ENCODE measurements at regions not wholly inside any gene's neighbourhood (a gene's known extent, or its start where the extent isn't known, plus 50 kb on each side); places are given as distances from the start of the nearest gene placed in this dataset.

DNA sequence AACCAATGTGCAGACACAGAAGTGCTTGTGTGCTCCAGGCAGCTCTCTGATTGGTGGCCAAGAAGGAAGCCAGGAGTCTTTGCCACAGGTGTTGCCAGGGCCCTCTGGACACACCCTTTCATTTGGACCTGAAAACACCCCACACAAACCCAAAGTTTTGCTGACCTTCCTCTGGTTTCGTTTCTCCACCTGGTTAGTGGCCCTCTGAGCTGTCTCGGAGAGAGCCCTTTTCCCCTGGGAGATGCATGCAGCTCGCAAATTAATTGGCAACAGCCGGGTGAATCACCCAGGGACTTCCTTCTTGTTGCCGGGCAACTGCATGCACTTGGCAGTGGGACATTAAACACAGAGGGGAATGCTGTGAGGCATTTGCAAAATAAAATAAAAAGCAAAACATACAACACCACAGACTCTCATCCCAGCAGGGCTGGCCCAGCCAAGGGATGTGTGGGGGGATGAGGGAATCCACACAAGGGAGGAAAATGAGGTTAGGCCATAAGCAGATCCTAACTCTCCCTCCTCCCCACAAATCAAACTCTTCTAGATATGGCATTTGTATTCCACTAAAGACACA, 286.6 kb downstream of the SOX9 start:
- DNase-seq (ENCODE audit: low read depth, low spot score): no peak

DNA sequence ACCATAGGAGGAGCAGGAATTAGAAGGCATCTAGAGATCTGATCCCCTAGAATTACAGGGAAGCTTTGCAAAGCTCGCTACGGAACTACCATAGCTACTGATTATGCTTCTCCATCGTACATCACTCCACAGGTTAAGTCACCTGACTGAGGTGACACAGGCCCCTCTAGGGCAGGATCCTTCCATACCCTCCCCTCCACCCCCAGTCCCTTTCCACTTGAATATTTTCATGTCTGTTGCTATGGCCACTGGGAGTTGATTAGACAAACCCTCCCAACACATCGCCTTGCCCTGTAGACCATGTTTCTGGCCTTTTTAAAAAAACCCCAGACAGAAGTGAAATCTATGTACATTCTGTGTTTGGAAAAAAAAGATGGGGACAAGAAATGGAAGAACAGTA, 287.1 kb downstream of the SOX9 start:
- DNase-seq (ENCODE audit: low read depth, low spot score): no peak

DNA sequence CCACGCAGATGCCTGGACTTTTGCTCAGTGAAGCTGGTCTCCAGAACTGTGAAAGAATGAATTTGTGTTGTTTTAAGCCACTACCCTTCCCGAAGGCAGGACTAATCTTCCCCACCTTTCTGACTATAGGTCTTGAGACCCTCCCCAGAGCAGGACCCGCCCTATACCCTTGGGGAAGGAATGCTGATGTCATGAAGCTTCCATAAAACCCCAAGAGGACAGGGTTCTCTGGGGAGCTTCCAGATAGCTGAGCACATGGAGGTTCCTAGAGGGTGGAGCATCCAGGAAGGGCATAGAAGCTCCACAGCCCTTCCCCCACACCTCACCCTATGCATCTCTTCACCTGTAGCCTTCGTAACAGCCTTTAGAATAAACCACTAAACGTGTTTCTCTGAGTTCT, 287.8 kb downstream of the SOX9 start:
- no peak for DNase-seq (ENCODE audit: low read depth, low spot score)

DNA sequence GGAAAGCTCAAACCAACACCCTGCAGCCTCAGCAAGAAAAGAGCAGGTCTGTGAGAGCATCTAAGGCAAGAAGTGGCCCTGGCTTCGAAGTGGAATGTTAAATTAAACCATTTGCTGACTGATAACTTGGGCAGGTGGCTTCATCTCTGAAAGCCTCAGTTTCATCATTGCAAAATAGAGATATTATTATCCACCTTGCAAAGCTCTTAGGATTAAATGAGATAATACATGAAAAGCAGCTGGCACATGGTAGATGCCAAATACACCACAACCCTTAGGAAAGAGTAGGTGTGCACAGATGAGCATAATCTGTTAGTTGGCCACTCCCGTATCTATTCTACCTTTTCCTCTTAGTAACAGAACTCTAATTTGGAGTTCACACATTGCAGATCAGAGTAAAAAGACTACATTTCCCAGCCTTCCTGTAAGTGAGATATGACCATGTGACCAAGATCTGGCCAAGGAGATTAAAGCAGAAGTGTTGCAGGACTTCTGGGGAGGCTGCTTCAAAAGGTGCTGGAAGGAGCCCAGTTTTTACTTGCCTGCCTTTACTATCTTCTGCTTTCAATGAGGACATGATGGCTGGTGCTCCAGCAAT, 288.7 kb downstream of the SOX9 start:
- no peak for DNase-seq (ENCODE audit: low read depth, low spot score)

DNA sequence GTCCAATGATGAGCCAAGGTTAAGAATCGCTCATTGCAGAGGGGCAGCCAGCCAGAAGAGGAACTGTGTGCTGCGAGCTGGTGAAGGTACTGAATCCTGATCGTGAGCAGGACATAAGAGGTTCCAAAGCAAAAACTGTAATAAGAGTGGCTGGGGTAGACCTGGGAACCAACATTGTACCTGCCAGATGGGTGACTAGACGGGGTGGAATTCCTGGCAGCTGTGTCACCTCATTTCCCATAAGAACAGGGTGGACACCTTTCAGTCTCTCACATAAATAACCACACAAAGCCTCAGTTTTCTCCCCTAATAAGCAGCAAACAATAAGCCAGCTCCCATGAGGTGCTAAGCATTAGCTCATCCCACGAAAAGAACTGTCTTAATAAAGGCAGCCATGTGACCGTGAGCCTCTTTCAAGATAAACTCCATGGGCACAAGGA, 290.3 kb downstream of the SOX9 start:
- DNase-seq (ENCODE audit: low read depth, low spot score): no peak

DNA sequence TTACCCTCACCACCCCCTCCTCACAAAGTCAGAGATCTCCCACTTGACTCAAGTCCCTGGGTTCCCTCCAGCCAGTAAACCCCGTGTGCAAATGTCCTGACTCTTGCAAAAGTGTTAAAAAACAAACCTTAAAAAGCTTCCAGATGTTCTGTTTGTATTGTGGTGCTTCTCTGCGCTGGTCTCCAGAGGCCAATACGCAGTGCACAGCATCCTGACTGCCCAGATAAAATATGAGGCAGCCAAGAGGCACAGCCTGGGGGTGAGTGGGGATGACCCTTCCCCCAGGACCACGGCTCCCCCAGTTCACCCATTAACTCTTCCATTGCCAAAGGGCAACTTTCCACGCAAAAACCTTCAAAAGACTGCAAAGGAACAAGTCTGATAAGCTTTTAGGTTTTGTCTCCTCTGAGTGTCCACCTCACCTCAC, 291.8 kb downstream of the SOX9 start:
- DNase-seq (ENCODE audit: low read depth, low spot score): no peak

DNA sequence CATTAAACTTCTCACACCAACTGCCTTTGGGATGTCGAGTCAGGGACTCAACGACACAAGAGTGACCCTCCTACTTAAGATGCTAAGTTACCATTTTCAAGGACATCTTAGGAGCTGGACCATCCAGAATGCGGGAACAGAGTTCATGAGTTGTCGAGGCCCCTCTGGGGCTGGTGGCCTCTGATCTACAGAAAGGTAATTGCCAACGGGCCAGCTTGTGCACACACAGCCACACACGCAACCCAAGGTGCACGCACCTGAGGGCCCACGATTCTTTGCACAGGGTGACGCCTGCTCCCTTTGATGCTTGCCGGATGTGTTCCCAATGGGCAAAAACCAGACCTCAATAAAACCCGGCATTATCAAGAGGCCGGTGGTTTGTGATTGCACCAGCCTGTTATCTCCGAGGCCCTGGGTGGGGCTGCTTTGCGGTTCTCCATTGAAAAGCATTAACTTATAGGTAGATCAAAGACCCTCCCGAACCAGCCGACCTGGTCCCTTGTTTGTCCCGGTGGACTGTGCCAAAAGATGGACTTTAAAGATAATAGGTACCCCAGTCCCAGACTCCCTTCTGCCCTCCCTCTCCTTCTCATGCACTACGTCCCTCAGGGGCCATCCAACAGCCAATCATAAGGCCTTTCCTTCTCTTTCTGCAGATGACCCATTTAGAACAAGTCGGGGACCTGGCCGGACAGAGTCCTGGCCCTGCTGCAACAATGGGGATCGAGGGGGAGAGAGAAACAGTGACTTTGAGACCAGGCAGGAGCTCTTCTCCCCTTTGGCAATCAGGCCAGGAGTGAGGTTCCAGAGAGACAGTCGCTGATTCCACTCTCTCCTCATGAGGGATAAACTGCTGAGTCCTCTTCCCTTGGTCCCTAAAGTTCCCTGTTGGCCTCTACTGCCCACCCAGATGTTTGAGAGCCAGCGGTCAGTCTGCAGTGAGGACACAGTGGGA, 292.5 kb downstream of the SOX9 start:
- DNase-seq (ENCODE audit: low read depth, low spot score): no peak

DNA sequence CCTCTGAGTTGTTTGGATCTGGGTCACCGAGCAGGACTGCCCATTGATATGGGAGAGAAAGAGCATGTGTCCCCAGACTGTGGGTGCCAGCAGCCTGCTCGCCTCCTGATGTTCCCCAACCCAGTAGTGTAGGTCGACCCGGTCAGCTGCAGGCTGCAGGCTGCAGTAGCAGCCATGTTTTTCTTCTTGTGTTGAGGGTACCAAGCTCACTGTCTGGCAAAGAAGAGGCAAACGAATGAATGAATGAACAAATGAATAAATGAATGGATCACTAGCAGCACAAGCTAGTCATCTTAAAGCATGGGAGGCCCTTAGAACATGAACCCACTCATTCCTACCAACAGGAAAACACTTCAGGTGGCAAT, 293.2 kb downstream of the SOX9 start:
- no peak for DNase-seq (ENCODE audit: low read depth, low spot score)

DNA sequence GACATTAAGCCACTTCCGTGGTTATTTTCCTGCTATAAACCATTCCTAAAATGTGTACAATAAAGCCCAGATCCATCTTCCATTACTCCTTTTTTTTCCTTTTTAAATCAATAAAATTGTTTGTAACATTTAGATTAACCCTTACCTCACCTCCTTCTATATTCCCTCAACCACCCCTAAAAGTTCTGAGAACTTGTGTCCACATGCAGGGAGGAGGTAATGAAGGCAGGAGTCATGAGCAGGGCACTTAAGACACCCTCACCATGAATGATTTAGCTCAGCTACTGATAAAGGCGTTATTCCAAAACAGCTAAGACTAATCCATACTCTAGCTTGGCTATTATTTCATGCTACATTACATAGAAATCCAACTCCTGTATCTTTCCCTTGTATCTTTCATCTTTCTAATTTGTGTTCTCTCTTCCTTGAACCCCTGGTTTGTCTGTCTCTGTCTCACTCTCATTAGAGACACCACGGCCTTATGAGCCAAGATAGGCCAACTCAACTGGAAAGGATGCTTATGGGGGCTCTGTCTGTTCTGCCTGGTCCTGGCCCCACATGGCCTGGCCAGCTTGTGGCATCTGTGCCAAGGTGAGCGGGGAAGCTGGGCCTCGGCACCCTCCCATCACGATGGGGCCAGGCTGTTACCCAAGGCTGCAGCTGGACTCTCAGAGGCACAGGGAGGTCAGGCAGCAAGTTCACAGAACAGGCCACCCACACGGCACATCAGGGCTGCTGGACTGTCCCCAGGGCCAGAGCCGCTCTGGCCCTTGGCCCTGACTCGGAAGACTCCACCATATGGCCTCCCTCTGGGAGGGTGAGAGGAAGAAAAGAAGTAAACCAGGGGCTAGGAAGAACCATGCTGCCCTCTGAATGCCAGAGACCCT, 294.4 kb downstream of the SOX9 start:
- no peak for DNase-seq (ENCODE audit: low read depth, low spot score)

DNA sequence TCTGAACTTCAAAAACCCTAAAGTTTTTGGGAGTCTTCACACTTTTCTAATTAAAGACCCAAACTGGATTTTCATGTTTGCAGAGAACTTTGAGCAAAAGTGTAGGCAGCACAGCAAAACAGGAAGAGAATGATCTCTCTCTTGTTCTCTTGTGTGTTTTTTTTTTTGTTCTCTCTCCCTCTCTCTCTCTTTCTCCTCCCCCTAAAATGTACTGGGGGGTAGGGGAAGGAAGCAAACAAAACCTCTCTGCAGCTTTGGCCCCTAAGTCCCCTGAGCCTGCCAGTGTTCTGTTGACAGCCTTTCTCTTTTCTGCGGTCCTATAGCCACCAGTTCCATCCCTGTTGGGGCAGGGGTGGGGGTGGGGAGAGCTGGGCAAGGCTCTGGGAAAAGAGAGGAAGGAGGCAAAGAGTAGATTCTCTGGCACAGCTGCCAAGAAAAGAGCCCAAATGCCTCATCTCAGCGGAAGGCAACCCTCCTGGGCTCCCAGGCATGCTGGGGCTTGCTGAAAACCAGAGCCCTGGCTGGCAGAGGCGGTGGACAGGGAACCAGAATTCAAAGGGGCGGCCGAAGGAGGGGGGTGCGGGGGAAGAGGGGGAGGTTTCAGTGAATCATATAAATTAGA, 295.3 kb downstream of the SOX9 start:
- DNase-seq (ENCODE audit: low read depth, low spot score): no peak

DNA sequence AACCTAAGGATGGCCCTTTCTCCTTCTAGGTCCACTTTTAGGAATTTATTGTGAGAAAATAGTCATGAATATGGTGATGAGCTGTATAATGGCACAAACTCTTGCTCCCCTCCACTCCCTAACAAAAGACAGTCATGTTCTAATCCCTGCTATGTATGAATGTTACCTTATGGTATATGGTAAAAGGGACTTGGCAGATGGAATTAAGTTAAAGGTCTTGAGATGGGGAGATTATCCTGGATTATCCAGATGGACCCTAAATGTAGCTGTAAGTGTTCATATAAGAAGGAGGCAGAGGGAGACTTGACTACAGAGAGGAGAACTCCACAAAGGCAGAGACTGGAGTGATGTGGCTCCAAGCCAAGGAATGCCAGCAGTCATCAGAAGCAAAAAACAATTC, 296.1 kb downstream of the SOX9 start:
- no peak for DNase-seq (ENCODE audit: low read depth, low spot score)

DNA sequence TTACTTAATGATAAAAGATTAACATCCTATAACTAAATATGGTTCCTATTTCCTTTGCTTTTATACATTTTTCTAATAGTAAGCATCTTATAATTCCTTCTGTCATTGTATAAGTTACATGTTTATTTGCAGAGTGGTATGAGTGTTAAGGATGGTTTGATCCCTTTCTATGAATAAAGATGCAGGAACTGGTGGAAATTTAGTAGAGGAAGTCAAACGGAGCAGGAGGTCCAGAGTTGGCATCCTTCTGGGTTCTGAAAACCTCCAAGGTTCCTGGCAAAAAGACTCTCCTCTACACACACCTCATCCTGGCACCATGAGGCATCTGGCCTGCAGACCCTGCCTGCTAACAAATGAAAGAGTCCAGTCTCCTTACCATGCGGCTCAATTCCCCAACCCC, 296.8 kb downstream of the SOX9 start:
- no peak for DNase-seq (ENCODE audit: low read depth, low spot score)

DNA sequence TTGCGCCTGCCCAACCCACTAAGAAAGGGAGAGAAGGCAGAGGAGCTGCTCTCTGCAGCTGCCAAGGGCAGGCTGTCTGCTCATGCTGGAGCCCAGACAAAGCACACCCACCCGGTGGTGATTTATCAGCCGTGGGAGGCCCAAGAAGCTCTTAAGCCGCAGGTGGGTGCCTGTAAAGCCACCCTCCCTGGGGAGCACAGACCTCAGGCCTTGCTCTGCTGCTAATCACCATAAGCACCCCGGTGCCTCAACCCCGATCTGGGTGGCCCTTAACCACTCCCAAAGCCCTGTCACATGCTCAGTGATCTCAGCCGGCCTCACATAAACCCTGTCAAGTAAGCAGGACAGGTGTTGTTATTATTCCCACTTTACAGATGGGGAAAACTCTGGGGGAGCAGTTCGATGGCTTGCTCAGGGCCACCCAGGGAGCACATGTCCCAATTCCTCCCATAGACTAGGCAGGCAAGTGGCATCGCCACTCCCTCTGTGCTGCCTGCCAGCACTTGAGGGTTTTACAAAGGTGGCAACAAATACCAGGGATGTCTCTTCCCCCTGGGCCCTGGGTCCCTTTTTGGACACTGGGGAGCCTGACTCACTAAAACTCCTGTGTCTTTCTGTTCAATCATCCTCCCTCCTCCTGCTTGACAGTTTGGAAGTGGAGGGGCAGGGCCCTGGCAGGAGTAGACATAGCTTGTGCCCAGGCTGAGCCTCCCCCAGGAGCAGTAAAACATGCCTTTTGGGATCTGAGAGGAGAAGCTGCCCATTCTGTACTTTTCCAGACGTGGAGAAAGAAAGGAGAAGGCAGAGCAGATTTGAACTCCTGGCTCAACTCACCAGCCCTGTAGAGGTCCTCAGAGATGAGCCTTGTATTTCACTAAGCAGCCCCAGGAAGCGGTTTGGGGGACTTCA, 299.3 kb downstream of the SOX9 start:
- DNase-seq (ENCODE audit: low read depth, low spot score): no peak

DNA sequence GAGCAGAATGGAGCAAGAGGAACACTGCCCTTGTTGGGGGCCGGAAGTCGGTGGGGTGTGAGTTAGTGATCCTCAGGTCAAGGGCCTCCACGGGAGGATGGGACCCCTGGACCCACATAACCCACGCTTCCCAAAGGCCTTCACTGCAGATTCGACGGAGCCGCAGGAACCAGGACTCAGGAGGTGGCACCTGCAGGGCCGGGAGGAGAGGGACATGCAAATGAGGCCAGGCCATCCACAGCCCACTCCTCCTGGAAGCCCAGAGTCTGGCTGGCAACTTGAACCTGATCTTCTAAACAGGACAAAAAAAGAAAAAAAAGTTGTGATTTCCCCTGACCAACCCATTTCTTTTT, 299.9 kb downstream of the SOX9 start:
- DNase-seq (ENCODE audit: low read depth, low spot score): no peak

DNA sequence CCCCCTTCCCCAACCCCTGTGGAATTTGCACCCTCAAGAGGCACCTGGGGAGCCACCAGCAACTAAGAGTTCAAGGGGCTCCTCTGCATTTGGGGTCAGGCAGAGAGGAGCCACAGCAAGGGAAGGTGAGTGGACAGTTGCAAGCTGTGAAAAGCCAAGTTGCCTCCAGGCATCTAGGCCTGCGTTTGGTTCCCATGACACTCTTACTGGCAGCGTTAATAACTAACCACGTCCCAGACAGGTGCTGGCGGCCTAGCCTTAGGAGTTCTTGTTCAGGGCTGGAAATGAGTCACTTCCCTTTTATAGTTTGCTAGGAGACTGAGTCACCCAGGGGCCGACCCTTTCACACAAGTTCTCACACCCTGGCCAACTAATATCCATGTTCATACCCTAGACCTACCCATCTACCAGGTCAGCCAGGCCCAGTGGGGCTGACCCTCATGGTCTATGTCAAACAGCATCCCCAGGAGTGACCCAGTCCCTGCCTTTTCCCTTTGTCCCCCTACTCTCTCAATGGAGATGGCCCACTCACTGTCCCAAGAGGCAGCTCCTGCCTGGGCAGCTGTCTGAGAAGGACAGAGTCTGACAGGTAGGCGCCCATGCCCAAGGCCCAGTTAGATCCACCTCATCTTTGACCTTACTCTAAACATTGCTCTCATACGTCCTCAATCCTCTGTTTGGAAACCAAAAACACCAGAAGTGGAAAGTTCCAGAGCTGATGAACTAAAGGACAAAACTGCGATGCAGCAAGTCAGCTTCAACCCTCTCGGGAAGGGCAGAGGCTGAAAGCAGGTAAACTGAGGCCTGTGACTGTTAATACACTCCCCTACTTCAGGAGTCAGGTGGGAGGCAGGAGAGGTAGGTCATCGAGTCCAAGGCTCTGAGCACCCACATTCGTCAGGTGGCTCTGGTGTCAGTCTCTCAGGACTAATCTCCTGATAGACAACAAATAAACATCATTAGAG, 300.6 kb downstream of the SOX9 start:
- DNase-seq (ENCODE audit: low read depth, low spot score): peak; percentile 84

DNA sequence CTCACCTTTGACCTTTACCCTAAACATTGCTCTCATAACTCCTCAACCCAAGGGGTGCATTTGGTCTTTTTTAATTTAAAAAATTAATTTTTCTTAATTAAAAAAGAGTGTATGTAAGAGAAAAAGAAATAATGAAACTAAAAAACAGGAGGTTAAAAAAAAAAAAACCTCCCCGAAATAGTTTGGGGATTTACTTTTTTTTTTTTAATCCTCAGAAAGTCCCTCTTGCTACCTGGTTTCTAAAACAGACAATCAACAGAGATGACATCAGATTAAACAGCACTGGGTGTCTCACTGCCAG, 301.3 kb downstream of the SOX9 start:
- DNase-seq (ENCODE audit: low read depth, low spot score): no peak

DNA sequence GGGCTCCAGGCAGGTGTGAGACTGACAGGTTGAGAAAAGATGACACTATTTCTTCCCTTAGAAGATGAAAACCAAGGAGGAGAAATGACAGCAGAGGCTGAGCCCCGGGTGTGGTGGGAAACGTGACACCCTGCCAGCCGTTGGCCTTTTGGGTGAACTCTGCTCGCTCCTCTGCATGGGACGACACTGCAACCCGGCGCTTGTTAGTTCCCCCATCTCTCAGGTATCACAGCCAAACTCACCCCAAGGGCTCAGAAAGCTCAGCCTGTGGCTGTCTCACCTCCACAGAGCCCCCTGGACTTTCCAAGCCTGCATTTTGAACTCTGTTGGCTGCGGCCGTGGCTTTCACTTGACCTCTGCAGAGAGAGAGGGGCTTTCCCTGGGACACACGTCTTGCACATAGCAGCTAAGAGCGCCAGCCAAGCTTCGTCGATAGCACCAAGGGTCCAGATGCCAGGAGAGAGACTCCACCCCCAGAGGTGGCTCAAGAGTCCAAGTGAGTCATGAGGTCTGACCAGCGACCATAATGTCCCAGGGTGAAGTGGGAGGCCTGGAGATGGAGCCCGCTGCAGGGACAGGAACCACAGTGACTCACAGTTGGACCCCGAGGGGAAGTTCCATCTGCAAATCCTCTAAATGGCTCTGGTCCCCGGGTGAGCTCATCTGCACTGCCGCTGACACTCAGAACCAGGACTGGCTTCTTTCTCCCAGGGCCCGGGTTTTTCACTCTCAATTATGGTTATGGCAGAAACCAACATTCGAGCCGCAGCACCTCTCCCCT, 301.9 kb downstream of the SOX9 start:
- DNase-seq (ENCODE audit: low read depth, low spot score): no peak

DNA sequence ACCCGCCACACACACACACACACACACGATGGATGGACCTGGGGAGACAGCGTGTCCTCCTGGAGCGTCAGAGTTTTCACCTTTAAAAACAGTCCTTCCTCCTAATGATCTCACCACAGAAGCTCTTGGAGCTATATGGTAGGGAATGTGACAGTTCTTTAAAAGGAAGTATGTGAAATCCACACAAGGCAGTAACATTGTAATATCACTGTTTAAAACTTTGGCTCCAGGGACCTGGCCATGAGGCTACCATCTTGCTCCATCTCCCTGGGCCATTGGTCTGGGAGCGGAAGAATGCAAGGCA, 302.4 kb downstream of the SOX9 start:
- DNase-seq (ENCODE audit: low read depth, low spot score): no peak

DNA sequence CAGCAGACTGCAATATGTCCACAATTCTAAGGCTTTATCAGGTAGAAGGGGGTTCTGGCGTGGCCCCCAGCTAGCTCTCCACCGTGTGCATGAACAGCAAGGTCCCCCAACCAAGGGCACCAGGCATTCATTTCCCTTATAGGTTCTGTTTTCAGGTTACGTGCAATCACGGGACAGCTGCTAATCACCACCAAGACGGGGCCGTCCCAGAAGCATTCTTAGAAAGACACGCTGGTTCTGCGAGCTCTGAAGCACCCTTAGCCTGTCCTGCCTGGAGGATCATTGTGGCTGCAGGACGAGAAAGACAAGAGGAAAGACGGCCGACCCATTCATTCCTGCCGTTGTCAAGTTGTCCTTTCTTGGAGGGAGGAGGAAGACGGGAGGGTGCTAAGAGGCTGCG, 302.9 kb downstream of the SOX9 start:
- DNase-seq (ENCODE audit: low read depth, low spot score): no peak

All from pulmonary artery endothelial cell (primary cell).